ENCODE measurements at regions not wholly inside any gene's neighbourhood (a gene's known extent, or its start where the extent isn't known, plus 50 kb on each side); places are given as distances from the start of the nearest gene placed in this dataset.

GRCh38 chr22:48949375-48950149 is 878.1 kb downstream of the BRD1 start:
- no peak for TF ChIP-seq CTCF (conservative IDR thresholded peaks at IDR 0.05; ENCODE audit: low read depth, low read length)
- TF ChIP-seq POLR2A (IDR thresholded peaks at IDR 0.05; ENCODE audit: low read depth, low read length), result no peak
- TF ChIP-seq RAD21 (IDR thresholded peaks at IDR 0.05; ENCODE audit: low read length), result no peak
- TF ChIP-seq USF2 (IDR thresholded peaks at IDR 0.05; ENCODE audit: low read depth, low read length), result no peak
- TF ChIP-seq CHD1 (IDR thresholded peaks at IDR 0.05; ENCODE audit: low read depth, low read length), result no peak
- no peak for TF ChIP-seq FOS (IDR thresholded peaks at IDR 0.05; ENCODE audit: low read depth, low read length)
- TF ChIP-seq MAFK (IDR thresholded peaks at IDR 0.05; ENCODE audit: low read depth, low read length), result no peak
- no peak for TF ChIP-seq SMC3 (IDR thresholded peaks at IDR 0.05; ENCODE audit: low read depth, low read length)
- no peak for TF ChIP-seq RFX5 (IDR thresholded peaks at IDR 0.05; ENCODE audit: low read depth, low read length)
- TF ChIP-seq ELK1 (IDR thresholded peaks at IDR 0.05; ENCODE audit: borderline replicate concordance, low read depth, low read length), result no peak
- TF ChIP-seq MXI1 (IDR thresholded peaks at IDR 0.05; ENCODE audit: borderline replicate concordance, low read depth, low read length), result no peak
- no peak for TF ChIP-seq CEBPB (IDR thresholded peaks at IDR 0.05; ENCODE audit: low read depth, low read length)

Measured in IMR-90 (cell line).